GM11168 (cell line): ENCODE measurements at regions not wholly inside any gene's neighbourhood (a gene's known extent, or its start where the extent isn't known, plus 50 kb on each side); places are given as distances from the start of the nearest gene placed in this dataset.

Experiments used
- in situ Hi-C: fragments of 300-500 bp; cut with MboI; formaldehyde crosslinking; loops from one replicate; pipeline ENCODE4 v1.12.0; 2022; ENCODE audit warnings: low sequenced_read_pairs; ENCODE audit not compliant: unreplicated experiment

DNA sequence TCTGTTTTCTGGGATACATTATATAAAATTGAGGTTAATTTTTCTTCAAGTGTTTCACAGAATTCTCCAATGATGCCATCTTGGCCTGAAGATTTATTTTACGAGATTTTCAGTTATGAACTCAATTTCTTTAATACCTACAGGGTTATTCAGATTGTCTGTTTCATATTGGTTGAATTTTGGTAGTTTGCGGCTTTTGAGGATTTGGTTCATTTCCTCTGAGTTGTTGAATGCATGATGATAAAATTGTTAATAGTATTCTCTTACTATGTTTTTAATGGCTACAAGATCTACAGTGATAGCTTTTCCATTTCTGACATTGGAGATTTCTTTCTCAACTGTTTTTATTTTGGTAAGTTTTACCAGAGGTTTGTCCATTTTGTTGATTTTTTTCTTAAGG is 63.9 kb upstream of the PTPRG start:
- in situ Hi-C loops: no loop called here

DNA sequence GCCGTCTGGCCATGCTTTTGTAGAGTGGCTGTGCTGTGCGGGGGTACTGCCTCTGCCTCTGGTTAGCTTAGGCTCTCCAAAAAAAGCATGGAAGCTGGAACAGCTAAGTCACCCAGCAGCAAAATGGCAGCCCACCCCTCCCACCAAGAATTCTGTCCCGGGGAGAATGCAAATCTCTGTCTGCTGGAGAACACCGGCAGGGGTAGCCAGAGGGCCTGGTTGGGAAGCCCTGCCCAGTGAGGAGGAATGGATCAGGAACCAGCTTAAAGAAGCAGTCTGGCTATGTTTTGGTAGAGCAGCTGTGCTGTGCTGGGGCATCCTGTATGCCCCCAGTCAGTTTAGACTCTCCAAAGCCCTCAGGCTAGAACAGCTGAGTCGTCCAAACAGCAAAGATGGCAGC is 56.2 kb upstream of the PTPRG start:
- in situ Hi-C loops: no loop called here

DNA sequence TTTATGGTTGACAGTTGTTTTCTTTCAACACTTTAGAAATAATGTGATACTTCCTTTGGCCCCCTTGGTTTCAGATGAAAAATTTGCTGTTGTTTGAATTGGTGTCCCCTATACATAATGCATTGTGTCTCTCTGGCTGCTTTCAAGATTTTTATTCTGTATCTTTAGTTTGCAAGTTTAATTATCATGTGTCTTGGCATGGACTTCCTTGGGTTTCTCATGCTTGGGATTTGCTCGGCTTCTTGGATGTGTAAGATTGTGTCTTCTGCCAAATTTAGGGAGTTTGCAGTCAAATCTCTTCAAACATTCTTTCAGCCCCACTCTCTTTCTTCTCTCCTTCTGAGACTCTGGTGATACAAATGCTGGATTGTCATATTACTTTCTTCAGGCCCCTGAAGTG is 53.4 kb upstream of the PTPRG start:
- in situ Hi-C loops: no loop called here
